ENCODE measurements at regions not wholly inside any gene's neighbourhood (a gene's known extent, or its start where the extent isn't known, plus 50 kb on each side); places are given as distances from the start of the nearest gene placed in this dataset.

DNA sequence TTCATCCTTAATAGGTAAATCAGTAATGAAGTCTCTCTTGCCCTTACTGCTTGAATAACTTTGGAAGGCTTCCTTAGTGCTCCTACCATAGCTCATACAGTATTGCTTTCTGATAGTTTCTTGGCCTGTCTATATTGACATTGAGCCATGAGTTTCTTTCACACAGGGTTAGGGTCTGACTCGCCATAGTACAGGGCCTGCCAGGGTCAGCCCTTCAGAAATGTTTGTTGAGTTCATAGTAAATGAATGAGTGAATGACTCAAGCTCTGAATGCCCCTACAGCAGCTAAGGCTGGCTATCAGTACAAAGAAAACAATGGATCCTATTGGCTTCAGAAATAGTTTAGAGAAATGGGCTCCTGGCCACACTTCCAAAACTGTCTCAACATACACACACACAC lies 65.0 kb upstream of the LRATD1 start:
- no peaks in the 10 kb centered on the region for H3K9me3 ChIP-seq (replicated peaks; ENCODE audit: control insufficient read depth, insufficient read depth, low read length)
- no peak overlapping the region for H3K4me3 ChIP-seq (replicated peaks in 1 of 3; ENCODE audit: insufficient read depth in 1 of 3, low read depth in 1 of 3, low read length in 3 of 3)
- DNase-seq (ENCODE audit: low read depth, low spot score) (no peak), FAIRE-seq (no peak)
- H3K9me1 ChIP-seq (replicated peaks; ENCODE audit: control insufficient read depth, extremely low read depth, insufficient read depth, low read length), result no peaks in the 10 kb centered on the region
- BruUV-seq (replicated peaks), result no TSS peak
- H3K9ac ChIP-seq (replicated peaks; ENCODE audit: extremely low read depth, insufficient read depth, low read length), result no peak overlapping the region
- H2AFZ ChIP-seq (ENCODE audit: low read depth, low read length), result no peak overlapping the region
- H3K36me3 ChIP-seq (ENCODE audit: control insufficient read depth in 2 of 2, extremely low read depth in 1 of 2, insufficient read depth in 2 of 2, low read length in 2 of 2), result no peaks in the 10 kb centered on the region
- TF ChIP-seq JUN (IDR thresholded peaks at IDR 0.05; ENCODE audit: borderline replicate concordance, insufficient read depth, insufficient read length, low read depth), result no peak
- ChIA-PET POLR2A (no interaction called here), CTCF (no interaction called here)
- dilution Hi-C loops (cut with MboI; ENCODE audit: extremely low pct_ligation_motif_present, low sequenced_read_pairs) (no loop called here), intact Hi-C loops (cut with micrococcal nuclease) (no loop called here)
- no peaks in the 10 kb centered on the region for H3K79me2 ChIP-seq (ENCODE audit: control insufficient read depth, insufficient read depth, low read length)
- H3K27me3 ChIP-seq (ENCODE audit: control insufficient read depth in 2 of 2, insufficient read depth in 2 of 2, low read length in 2 of 2), result no peaks in the 10 kb centered on the region
- no peak overlapping the region for H3K4me2 ChIP-seq (ENCODE audit: insufficient read depth, low read length)
- no peak overlapping the region for H3K27ac ChIP-seq (ENCODE audit: insufficient read depth, low read depth, low read length)
- H4K20me1 ChIP-seq (replicated peaks; ENCODE audit: control insufficient read depth, extremely low read depth, insufficient read depth, low read length), result no peaks in the 10 kb centered on the region
- H3K4me1 ChIP-seq (ENCODE audit: control insufficient read depth, extremely low read depth, insufficient read depth, low read length), result no peaks in the 10 kb centered on the region

- POLR2A ChIA-PET, result no interaction called here
Measured at GRCh38 chr2:14569294-14569693, 63.2 kb upstream of the LRATD1 start.

More at GRCh38 chr2:14569294-14569693, 63.2 kb upstream of the LRATD1 start:
- dilution Hi-C loops (cut with MboI; ENCODE audit: extremely low pct_ligation_motif_present, low sequenced_read_pairs) (no loop called here), intact Hi-C loops (cut with micrococcal nuclease) (no loop called here)
- Histone ChIP-seq H3K4me1 (ENCODE audit: control insufficient read depth, extremely low read depth, insufficient read depth, low read length) (no peaks in the 10 kb centered on the region), H3K4me2 (ENCODE audit: insufficient read depth, low read length) (no peak overlapping the region), H3K9ac (replicated peaks; ENCODE audit: extremely low read depth, insufficient read depth, low read length) (no peak overlapping the region), H3K36me3 (ENCODE audit: control insufficient read depth in 2 of 2, extremely low read depth in 1 of 2, insufficient read depth in 2 of 2, low read length in 2 of 2) (no peaks in the 10 kb centered on the region), H4K20me1 (replicated peaks; ENCODE audit: control insufficient read depth, extremely low read depth, insufficient read depth, low read length) (no peaks in the 10 kb centered on the region), H3K79me2 (ENCODE audit: control insufficient read depth, insufficient read depth, low read length) (no peaks in the 10 kb centered on the region), H3K9me3 (replicated peaks; ENCODE audit: control insufficient read depth, insufficient read depth, low read length) (no peaks in the 10 kb centered on the region), H3K4me3 (replicated peaks in 1 of 3; ENCODE audit: insufficient read depth in 1 of 3, low read depth in 1 of 3, low read length in 3 of 3) (no peak overlapping the region), H3K27ac (ENCODE audit: insufficient read depth, low read depth, low read length) (no peak overlapping the region), H3K27me3 (ENCODE audit: control insufficient read depth in 2 of 2, insufficient read depth in 2 of 2, low read length in 2 of 2) (no peaks in the 10 kb centered on the region), H2AFZ (ENCODE audit: low read depth, low read length) (no peak overlapping the region), H3K9me1 (replicated peaks; ENCODE audit: control insufficient read depth, extremely low read depth, insufficient read depth, low read length) (no peaks in the 10 kb centered on the region)
- no TSS peak for BruUV-seq (replicated peaks)
- no peak for TF ChIP-seq FOS (IDR thresholded peaks at IDR 0.05; ENCODE audit: borderline replicate concordance, insufficient read depth, low read length)
- no peak for TF ChIP-seq GATA2 (IDR thresholded peaks at IDR 0.05; ENCODE audit: insufficient read depth, insufficient read length, low read depth, low read length)
- no peak for TF ChIP-seq POLR2AphosphoS5 (IDR thresholded peaks at IDR 0.05; ENCODE audit: insufficient read depth, low read depth, low read length)
- TF ChIP-seq MYC (IDR thresholded peaks at IDR 0.05; ENCODE audit: low read depth, low read length), result no peak
- TF ChIP-seq EZH2 (IDR thresholded peaks at IDR 0.05; ENCODE audit: borderline replicate concordance, low read depth, low read length, severe bottlenecking), result no peak
- no peak for TF ChIP-seq JUN (IDR thresholded peaks at IDR 0.05; ENCODE audit: borderline replicate concordance, insufficient read depth, insufficient read length, low read depth)
- TF ChIP-seq MAX (IDR thresholded peaks at IDR 0.05; ENCODE audit: insufficient read depth, insufficient read length), result no peak
- DNase-seq (ENCODE audit: low read depth, low spot score) (no peak), FAIRE-seq (no peak)
- CTCF ChIA-PET, result no interaction called here

Measured in endothelial cell of umbilical vein (primary cell).